ENCODE measurements at regions not wholly inside any gene's neighbourhood (a gene's known extent, or its start where the extent isn't known, plus 50 kb on each side); places are given as distances from the start of the nearest gene placed in this dataset.

DNA sequence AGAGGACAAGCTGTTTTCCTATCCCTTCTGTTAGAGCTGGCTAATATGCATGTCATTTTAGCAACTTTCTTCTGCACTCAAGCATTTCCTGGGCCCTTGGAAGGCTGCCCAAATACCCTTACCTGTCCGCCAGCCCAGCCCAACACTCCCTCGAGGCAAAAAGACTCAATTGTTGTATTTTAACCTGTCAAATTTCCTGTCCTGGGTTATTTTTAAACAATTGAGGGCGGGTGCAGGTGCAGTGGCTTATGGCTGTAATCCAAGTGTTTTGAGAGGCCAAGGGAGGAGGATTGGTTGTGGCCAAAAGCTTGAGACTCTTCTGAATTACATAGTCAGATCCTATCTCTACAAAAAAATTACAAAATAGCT, 125.0 kb upstream of the ARHGAP28 start:
- Histone ChIP-seq H3K9me3 (ENCODE audit: low read depth, low read length) (no peaks in the 10 kb centered on the region), H4K20me1 (ENCODE audit: insufficient read depth, low read length) (no peaks in the 10 kb centered on the region), H3K27ac (ENCODE audit: low read depth, low read length) (no peak overlapping the region), H3K36me3 (ENCODE audit: insufficient read depth, low read length) (no peaks in the 10 kb centered on the region), H3K4me3 (ENCODE audit: insufficient read depth, low read length) (no peak overlapping the region), H2AFZ (ENCODE audit: low read length) (no peak overlapping the region), H3K27me3 (ENCODE audit: insufficient read depth, low read length) (no peaks in the 10 kb centered on the region), H3K4me2 (ENCODE audit: insufficient read depth, low read length) (no peak overlapping the region), H3K4me1 (ENCODE audit: insufficient read depth, low read length) (peaks cover 2% of the 10 kb centered on the region), H3K79me2 (ENCODE audit: insufficient read depth, low read length) (no peaks in the 10 kb centered on the region)
- TF ChIP-seq, protein P1, sequence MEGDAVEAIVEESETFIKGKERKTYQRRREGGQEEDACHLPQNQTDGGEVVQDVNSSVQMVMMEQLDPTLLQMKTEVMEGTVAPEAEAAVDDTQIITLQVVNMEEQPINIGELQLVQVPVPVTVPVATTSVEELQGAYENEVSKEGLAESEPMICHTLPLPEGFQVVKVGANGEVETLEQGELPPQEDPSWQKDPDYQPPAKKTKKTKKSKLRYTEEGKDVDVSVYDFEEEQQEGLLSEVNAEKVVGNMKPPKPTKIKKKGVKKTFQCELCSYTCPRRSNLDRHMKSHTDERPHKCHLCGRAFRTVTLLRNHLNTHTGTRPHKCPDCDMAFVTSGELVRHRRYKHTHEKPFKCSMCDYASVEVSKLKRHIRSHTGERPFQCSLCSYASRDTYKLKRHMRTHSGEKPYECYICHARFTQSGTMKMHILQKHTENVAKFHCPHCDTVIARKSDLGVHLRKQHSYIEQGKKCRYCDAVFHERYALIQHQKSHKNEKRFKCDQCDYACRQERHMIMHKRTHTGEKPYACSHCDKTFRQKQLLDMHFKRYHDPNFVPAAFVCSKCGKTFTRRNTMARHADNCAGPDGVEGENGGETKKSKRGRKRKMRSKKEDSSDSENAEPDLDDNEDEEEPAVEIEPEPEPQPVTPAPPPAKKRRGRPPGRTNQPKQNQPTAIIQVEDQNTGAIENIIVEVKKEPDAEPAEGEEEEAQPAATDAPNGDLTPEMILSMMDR (IDR thresholded peaks at IDR 0.05; ENCODE audit: extremely low read depth, low read depth, low read length): no peak
- no peak for DNase-seq (ENCODE audit: insufficient read length, low spot score, missing footprints)

GRCh38 chr18:6605115-6605869, 124.2 kb upstream of the ARHGAP28 start:
- peak overlapping the region; percentile 40 for H3K4me2 ChIP-seq (ENCODE audit: insufficient read depth, low read length)
- DNase-seq (ENCODE audit: insufficient read length, low spot score, missing footprints): peak; percentile 48

DNA sequence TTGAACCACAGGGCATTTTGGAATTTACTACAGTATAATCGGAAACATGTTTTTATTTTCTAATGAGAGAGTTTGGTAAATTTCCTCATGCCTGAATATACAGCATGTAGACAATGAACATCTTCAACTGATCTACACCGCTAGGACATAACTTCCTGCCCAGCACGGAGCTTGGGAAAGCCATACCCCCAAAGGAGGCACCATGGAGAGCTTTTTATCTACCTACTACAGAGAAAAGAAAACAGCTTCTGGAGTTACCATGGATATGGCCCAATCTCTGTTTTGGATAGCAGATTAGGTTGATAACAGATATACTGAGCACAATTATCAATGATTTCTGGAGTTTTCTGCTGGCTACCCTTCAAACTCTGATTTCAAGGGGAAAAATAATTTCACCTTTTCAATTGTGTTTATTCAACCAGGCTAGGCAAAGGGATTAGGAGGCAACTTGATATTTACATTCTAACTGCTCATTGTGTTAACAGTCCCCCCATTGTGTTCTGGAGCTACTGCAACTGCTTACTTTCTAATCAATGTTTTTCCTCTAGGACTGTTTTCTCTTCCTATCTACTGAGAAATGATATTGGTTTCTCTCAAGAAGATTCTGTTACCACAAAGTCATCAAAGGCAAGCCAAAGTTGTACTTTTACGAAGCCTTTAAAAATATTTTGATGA, 123.0 kb upstream of the ARHGAP28 start:
- H3K9me3 ChIP-seq (ENCODE audit: low read depth, low read length): no peaks in the 10 kb centered on the region
- TF ChIP-seq, protein P1 (IDR thresholded peaks at IDR 0.05; ENCODE audit: extremely low read depth, low read depth, low read length): no peak
- H3K27me3 ChIP-seq (ENCODE audit: insufficient read depth, low read length): no peaks in the 10 kb centered on the region
- peaks cover 2% of the 10 kb centered on the region for H3K4me1 ChIP-seq (ENCODE audit: insufficient read depth, low read length)
- H3K79me2 ChIP-seq (ENCODE audit: insufficient read depth, low read length): no peaks in the 10 kb centered on the region
- no peak overlapping the region for H3K4me3 ChIP-seq (ENCODE audit: insufficient read depth, low read length)
- H3K4me2 ChIP-seq (ENCODE audit: insufficient read depth, low read length): no peak overlapping the region
- no peak for DNase-seq (ENCODE audit: insufficient read length, low spot score, missing footprints)
- no peaks in the 10 kb centered on the region for H4K20me1 ChIP-seq (ENCODE audit: insufficient read depth, low read length)
- H3K36me3 ChIP-seq (ENCODE audit: insufficient read depth, low read length): no peaks in the 10 kb centered on the region
- H2AFZ ChIP-seq (ENCODE audit: low read length): no peak overlapping the region
- no peak overlapping the region for H3K27ac ChIP-seq (ENCODE audit: low read depth, low read length)

More at GRCh38 chr18:6605115-6605869, 124.2 kb upstream of the ARHGAP28 start:
- Histone ChIP-seq H3K79me2 (ENCODE audit: insufficient read depth, low read length) (no peaks in the 10 kb centered on the region), H2AFZ (ENCODE audit: low read length) (peak overlapping the region; percentile 60), H3K9me3 (ENCODE audit: low read depth, low read length) (no peaks in the 10 kb centered on the region), H3K27ac (ENCODE audit: low read depth, low read length) (no peak overlapping the region), H3K27me3 (ENCODE audit: insufficient read depth, low read length) (no peaks in the 10 kb centered on the region), H3K4me3 (ENCODE audit: insufficient read depth, low read length) (no peak overlapping the region), H4K20me1 (ENCODE audit: insufficient read depth, low read length) (no peaks in the 10 kb centered on the region), H3K36me3 (ENCODE audit: insufficient read depth, low read length) (no peaks in the 10 kb centered on the region), H3K4me1 (ENCODE audit: insufficient read depth, low read length) (peaks cover 2% of the 10 kb centered on the region)
- TF ChIP-seq, protein P1 (IDR thresholded peaks at IDR 0.05; ENCODE audit: extremely low read depth, low read depth, low read length): no peak

GRCh38 chr18:6607343-6607742, 122.2 kb upstream of the ARHGAP28 start:
- no peaks in the 10 kb centered on the region for H4K20me1 ChIP-seq (ENCODE audit: insufficient read depth, low read length)
- no peaks in the 10 kb centered on the region for H3K36me3 ChIP-seq (ENCODE audit: insufficient read depth, low read length)
- no peaks in the 10 kb centered on the region for H3K27me3 ChIP-seq (ENCODE audit: insufficient read depth, low read length)
- no peak overlapping the region for H3K27ac ChIP-seq (ENCODE audit: low read depth, low read length)
- no peak overlapping the region for H3K4me2 ChIP-seq (ENCODE audit: insufficient read depth, low read length)
- H2AFZ ChIP-seq (ENCODE audit: low read length): no peak overlapping the region
- no peak overlapping the region for H3K4me3 ChIP-seq (ENCODE audit: insufficient read depth, low read length)
- H3K79me2 ChIP-seq (ENCODE audit: insufficient read depth, low read length): no peaks in the 10 kb centered on the region
- no peaks in the 10 kb centered on the region for H3K9me3 ChIP-seq (ENCODE audit: low read depth, low read length)
- TF ChIP-seq, protein P1 (IDR thresholded peaks at IDR 0.05; ENCODE audit: extremely low read depth, low read depth, low read length): no peak
- H3K4me1 ChIP-seq (ENCODE audit: insufficient read depth, low read length): peaks cover 2% of the 10 kb centered on the region
- DNase-seq (ENCODE audit: insufficient read length, low spot score, missing footprints): no peak
